CD4-positive, alpha-beta T cell treated with Interferon gamma for 1 hour (primary cell): ENCODE measurements at regions not wholly inside any gene's neighbourhood (a gene's known extent, or its start where the extent isn't known, plus 50 kb on each side); places are given as distances from the start of the nearest gene placed in this dataset.

Experiments used
- DNase-seq: peaks from one replicate; pipeline ENCODE4 v3.0.0-alpha.2; 2020

DNA sequence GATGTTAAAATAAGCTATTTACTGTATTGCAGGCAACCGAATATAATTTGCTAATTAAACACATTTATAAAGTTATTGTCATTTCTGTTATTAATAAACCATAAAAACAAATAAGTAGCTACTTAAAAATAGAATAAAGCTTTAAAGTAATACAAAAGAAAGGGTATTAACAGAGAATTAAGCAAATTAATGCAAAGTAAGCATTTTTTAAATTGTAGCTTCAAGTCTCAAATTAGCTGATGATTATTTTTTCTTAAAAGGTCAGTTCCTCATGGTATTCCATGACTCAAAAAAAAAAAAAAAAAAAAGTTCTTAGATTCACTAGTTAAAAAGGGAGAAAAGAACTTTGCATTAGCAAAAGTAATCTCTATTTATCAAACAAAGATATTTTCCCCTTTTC lies 292.5 kb downstream of the SLITRK1 start:
- DNase-seq, result no peak

- no peak for DNase-seq
These were observed 305.1 kb downstream of the SLITRK1 start for GRCh38 chr13:83577183-83577582.

GRCh38 chr13:83568019-83568418 lies 314.3 kb downstream of the SLITRK1 start:
- no peak for DNase-seq

GRCh38 chr13:83563499-83563898 lies 318.8 kb downstream of the SLITRK1 start:
- no peak for DNase-seq

- DNase-seq, result no peak
These were observed 324.4 kb downstream of the SLITRK1 start for GRCh38 chr13:83557845-83558244.

GRCh38 chr13:83549671-83550070 lies 332.6 kb downstream of the SLITRK1 start:
- no peak for DNase-seq

GRCh38 chr13:83547043-83547442 lies 335.2 kb downstream of the SLITRK1 start:
- no peak for DNase-seq

DNA sequence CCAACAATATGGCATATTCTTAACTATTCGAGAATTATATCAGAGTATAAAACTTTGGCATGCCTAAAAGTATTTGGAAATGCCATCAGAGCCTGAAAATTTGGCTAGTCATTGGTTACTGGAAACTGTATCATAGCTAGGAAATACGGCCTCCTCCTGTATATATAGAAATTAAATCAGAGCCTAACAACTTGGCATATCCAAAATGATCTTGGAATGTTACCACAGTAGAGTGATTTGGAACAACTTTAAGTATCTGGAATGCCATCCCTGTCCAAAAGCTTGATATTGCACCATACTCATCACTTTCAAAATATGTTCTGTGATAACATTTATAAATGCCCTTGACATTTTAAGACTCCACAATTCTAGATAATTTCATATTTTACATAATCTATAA lies 335.8 kb downstream of the SLITRK1 start:
- DNase-seq, result no peak

DNA sequence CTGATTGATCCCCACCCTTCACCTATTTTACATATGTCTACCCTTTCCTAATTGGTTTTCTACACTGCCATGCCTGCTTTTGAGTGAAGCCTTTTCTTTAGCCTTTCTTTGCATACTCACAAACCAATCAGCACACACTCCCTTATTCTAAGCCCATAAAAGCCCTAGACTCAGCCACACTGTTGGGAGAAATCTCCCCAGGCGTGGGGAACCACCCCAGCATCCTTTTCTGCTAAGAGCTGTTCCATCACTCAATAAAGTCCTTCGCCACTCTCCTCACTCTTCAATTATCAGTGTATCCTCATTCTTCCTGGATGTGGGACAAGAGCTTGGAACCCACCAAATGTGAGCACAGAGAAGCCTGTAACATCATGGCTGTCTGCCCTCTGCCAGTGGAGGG lies 343.6 kb downstream of the SLITRK1 start:
- DNase-seq, result no peak

- no peak for DNase-seq
These were observed 345.3 kb downstream of the SLITRK1 start for GRCh38 chr13:83536941-83537340.

DNA sequence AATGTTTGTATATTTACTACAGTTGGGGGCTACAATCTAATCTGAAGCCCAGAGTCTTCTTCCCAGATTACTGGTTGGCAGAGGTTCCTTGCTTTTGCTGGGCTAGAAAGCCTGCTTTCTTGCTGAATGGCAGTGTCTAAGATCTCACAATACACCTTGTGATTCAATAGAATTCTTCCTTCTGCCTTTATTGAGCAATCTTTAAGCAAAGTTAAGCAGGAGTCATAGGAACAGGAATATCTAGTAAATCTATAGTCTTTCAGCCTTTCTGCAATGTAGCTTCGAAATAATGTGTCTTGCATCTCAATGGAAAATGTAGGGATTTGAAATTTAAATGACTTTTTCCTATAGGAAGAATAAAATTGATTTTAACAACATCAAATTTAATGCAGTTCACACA lies 346.1 kb downstream of the SLITRK1 start:
- DNase-seq, result no peak

DNA sequence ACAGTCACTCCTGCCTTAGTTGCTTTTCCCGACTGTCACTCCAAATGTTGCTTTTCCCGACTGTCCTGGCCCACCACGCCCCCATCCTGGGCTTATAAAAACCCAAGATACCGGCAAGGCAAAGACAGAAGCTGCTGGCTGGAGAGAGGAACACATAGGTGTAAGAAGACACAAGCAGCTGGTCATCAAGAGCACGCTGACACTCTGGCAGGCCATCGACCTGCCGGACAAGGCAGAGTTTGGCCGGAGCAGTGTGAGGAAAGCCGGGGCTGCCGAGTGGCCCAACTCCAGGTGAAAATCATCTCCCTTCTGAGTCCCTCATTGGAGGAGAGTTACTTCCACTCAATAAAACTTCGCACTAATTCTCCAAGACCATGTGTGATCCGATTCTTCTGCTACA lies 349.5 kb downstream of the SLITRK1 start:
- no peak for DNase-seq

GRCh38 chr13:83531022-83531421 lies 351.3 kb downstream of the SLITRK1 start:
- no peak for DNase-seq

- DNase-seq, result no peak
These were observed 365.5 kb downstream of the SLITRK1 start for GRCh38 chr13:83516781-83517180.

DNA sequence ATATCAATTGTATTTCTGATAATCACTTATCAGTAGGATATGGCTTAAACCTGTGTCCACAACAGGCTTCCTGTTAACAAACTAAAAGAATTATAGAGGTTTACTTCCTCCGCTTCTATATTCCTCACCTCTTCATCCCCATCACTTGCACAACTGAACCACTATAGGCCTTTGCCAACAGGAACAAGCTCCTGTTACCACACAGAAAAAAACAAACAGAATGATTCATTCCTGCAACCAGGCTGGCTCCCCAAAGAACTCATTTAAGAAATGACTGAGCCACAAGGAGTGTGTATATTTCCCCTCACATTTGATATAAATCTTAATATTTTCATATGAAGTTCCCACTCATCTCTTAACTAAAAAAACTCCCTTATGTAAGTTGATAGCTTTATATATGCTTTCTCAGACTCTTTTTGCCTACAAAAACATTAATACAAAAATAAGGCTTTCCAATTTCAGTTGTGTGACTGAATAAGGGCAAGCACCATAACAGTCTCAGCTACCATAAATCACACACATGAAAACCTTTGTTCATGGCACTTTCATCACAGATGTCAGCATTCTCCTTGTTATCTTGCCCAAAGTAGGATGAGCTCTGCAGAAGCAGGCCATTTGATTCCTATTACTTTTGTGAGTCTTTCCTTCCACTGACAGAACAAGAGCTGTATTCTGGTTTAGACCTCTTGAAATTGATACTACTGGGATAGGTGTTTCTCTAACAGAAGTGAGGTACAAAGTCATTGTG lies 366.8 kb downstream of the SLITRK1 start:
- no peak for DNase-seq

DNA sequence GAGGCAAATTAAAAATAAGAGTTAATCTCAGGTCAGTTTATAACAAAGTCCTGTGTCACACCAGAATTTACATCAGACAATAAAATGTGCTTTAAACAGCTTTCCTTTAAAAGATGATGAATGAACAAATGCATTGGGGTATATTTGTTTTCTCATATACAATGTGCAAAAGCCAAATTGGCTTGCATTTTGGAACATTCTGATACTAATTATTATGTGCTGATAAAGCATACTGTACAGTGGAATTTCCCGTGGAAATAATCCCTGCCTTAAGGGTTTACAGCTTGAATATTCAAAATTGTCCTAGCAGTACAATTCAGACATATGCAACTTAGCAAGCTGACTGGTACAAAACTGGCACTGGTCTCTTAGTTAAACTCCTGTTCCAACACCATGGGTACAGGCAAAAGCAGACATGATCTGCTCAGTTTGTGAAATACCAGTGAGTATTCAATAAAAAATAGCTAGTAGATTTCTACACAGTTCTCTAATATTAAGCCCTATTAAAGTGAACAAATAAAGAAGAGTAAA lies 373.4 kb downstream of the SLITRK1 start:
- no peak for DNase-seq

DNA sequence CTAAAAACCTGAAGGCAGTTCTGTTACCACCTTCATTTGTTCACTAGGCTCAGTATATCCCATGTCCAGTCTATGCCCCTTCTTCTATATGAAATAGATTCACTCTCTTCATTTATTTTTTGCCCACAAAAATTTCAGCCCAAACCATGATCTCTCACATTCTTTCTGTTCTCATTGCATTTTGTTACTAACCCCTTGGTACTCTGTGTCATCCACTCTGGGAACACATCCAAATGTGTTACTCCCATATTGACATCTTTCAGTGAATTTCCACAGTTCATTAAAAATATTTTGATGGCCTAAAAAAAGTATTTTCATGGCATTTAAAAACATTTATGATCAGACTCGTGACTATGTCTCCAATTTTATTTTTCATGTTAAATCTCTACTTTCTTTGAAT lies 378.9 kb downstream of the SLITRK1 start:
- no peak for DNase-seq

GRCh38 chr13:83499286-83499685 lies 383.0 kb downstream of the SLITRK1 start:
- DNase-seq, result no peak

GRCh38 chr13:83498481-83499190 lies 383.6 kb downstream of the SLITRK1 start:
- no peak for DNase-seq

DNA sequence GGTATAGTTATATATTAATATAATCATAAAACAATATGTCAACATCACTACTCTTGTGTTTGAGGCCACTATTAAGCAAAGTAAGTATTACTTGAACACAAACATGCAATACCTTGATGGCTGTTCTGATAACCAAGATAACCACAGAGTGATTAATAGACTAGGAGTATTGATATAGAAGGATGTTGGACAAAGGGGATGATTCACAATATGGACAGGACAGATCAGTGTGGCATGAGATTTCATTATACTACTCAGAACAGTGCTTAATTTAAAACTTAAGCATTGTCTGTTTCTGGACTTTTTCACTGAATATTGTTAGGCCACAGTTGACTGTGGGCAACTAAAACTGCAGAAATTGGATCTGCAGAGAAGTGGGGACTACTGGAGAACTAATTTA lies 384.2 kb downstream of the SLITRK1 start:
- no peak for DNase-seq

DNA sequence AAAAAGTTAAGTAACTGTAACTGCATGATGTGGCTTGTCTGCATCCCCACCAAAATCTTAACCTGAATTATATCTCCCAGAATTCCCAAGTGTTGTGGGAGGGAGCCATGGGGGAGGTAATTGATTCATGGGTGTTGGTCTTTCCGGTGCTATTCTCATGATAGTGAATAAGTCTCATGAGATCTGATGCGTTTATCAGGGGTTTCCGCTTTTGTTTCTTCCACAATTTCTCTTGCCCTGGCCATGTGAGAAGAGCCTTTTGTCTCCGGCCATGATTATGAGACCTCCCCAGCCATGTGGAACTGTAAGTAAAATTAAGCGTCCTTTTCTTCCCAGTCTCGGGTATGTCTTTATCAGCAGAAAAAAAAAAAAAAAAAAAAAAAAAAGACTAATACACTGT lies 385.8 kb downstream of the SLITRK1 start:
- DNase-seq, result no peak

DNA sequence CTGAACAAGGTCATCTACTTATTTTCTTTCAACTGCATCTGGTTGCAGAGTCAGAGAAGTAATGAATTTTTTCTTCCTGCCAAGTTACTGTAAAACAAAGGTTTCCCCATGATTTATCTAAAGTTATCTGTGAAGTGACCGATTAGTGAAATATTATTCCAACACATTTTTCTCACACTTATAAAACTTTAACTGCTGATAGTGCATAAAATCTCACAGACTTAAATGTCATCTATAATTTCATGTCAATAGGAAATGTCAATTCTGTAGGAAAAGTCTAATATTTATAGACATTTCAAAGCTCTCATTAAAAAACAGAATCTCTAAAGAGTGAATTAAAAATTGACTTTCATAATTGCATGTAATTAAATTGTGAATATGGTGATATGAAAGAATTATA lies 397.2 kb downstream of the SLITRK1 start:
- DNase-seq, result no peak

GRCh38 chr13:83471011-83471410 lies 411.3 kb downstream of the SLITRK1 start:
- no peak for DNase-seq

- no peak for DNase-seq
These were observed 412.0 kb downstream of the SLITRK1 start for GRCh38 chr13:83470133-83470797.
